ENCODE measurements at regions not wholly inside any gene's neighbourhood (a gene's known extent, or its start where the extent isn't known, plus 50 kb on each side); places are given as distances from the start of the nearest gene placed in this dataset.

DNA sequence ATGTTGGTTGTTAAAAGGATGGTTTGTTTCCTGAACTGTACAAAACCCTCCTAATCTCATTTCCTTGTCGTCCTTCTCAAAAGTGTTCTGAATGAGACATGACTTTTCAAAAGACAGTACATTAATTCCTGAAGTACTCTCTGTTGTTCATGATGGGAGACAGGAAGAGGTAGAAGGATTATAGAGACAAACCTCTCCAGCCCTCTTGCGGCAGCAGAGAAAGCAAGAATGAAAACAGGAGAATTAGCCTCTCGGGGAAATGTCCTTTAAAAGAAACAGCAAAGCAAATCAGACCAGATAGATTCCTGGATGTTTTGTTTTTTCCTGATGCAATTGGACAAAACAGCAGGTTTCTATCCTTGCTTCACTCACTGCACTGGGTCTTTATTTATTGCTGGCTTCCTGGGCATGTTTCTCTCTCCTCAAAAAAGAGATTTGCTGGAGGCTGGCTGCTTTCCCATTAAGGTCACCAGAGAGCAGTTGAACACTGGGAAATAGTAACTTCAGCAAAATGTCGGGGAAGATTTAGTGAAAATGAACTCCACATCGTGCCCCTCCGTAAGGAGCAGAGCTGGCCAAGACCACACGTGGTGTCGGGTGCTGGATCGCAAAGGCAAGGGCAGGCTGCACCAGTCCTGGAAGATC, 145.8 kb upstream of the SYT6 start:
- TF ChIP-seq, protein P1, sequence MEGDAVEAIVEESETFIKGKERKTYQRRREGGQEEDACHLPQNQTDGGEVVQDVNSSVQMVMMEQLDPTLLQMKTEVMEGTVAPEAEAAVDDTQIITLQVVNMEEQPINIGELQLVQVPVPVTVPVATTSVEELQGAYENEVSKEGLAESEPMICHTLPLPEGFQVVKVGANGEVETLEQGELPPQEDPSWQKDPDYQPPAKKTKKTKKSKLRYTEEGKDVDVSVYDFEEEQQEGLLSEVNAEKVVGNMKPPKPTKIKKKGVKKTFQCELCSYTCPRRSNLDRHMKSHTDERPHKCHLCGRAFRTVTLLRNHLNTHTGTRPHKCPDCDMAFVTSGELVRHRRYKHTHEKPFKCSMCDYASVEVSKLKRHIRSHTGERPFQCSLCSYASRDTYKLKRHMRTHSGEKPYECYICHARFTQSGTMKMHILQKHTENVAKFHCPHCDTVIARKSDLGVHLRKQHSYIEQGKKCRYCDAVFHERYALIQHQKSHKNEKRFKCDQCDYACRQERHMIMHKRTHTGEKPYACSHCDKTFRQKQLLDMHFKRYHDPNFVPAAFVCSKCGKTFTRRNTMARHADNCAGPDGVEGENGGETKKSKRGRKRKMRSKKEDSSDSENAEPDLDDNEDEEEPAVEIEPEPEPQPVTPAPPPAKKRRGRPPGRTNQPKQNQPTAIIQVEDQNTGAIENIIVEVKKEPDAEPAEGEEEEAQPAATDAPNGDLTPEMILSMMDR (IDR thresholded peaks at IDR 0.05; ENCODE audit: low read depth, low read length, missing control alignments), result no peak
- DNase-seq (ENCODE audit: extremely low read depth, low read depth), result no peak
- H3K4me3 ChIP-seq (replicated peaks; ENCODE audit: low read depth, low read length), result no peak overlapping the region

DNA sequence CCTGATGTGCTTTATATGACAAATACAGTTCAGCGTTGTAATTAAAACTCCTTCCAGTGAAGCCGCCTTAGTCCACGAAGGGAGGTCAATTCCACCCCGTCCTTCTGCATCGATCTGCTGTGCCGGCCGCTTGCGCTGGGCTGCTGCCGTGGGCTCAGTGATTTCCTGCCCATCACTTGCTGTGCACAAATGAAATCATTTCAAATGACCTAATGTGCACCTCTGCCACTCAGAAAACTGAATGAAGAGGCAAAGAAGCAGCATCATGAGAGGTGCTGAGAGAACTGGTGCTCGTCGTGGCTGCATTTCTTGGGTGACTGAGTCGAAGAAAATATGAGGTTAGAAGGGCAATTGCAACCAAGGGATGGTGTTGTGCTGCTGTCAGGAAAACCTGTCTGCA, 144.3 kb upstream of the SYT6 start:
- TF ChIP-seq, protein P1 (IDR thresholded peaks at IDR 0.05; ENCODE audit: low read depth, low read length, missing control alignments), result no peak
- H3K4me3 ChIP-seq (replicated peaks; ENCODE audit: low read depth, low read length), result no peak overlapping the region
- DNase-seq (ENCODE audit: extremely low read depth, low read depth), result no peak

DNA sequence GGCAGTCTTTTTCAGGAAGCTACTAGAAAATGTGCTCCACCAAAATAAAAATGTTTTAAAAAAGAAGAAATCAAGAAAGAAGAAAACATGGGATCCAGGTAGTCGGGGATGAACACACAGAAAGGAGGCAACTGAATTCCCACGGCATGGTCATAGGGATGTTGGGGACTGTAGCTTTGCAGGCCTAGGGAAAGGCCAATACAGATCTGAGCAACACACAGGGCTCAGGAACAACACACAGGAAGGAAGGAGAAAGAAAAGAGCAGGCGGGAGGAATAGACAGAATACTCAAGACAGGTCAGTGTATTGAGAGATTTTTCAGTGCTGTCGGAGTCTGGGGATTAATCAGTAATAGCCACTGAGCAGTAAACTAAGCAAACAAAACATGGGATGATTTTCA, 142.7 kb upstream of the SYT6 start:
- TF ChIP-seq, protein P1 (IDR thresholded peaks at IDR 0.05; ENCODE audit: low read depth, low read length, missing control alignments), result no peak
- DNase-seq (ENCODE audit: extremely low read depth, low read depth), result no peak
- H3K4me3 ChIP-seq (replicated peaks; ENCODE audit: low read depth, low read length), result no peak overlapping the region

DNA sequence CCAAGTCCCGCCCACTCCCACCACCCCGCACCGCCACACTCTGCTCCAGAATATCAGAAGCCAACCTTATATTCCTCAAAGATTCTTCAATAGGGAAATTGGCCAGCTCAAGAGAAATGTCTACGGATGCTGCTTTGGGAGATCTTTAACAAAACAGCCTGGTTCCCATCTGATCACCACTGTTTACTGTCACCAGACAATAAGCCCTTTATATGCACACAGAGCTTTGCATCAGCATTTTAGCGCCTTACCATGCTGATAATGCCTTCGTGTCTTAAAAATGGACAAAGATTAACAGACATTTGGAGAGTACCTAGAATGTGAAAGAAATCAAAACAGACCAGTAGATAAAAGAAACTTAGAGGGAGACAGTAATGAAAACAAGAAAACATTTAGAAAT, 141.7 kb upstream of the SYT6 start:
- H3K4me3 ChIP-seq (replicated peaks; ENCODE audit: low read depth, low read length), result no peak overlapping the region
- no peak for DNase-seq (ENCODE audit: extremely low read depth, low read depth)
- TF ChIP-seq, protein P1 (IDR thresholded peaks at IDR 0.05; ENCODE audit: low read depth, low read length, missing control alignments), result no peak

DNA sequence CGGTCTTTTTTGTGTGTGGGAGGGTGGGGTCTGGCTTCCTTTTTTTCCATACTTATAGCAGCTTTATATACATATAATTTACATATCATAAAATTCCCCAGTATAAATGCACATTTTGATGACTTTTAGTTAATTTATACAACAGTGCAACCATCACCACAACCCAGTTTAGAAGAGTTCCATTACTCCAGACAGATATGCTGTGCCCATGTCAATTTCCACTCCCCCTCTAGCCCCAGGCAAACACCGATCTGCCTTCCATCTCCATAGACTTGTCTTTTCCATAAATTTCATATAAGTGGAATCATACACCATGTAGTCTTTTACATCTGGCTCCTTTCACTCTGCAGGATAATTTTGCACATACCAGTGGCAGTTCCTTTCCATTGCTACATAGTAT, 139.2 kb upstream of the SYT6 start:
- no peak for DNase-seq (ENCODE audit: extremely low read depth, low read depth)
- TF ChIP-seq, protein P1 (IDR thresholded peaks at IDR 0.05; ENCODE audit: low read depth, low read length, missing control alignments), result no peak
- no peak overlapping the region for H3K4me3 ChIP-seq (replicated peaks; ENCODE audit: low read depth, low read length)

DNA sequence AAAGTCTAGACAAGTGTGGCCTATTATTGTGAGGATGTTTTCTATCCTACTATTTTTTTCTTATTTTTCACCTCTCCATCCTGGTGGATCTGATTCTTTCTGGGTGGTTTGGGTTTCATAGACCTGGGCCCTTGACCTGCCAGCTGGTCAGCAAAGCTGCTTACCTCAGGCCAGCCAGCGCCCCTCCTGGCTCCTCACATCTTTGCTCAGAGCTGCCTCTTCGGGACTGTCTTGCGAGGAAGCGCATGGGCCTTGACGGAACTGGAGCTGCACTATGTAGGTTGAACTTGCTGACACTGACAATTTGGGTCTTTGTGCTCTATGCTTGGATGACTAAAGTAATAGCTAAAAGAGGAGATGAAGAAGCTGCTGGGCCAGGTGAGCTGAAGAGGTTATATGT, 138.5 kb upstream of the SYT6 start:
- TF ChIP-seq, protein P1 (IDR thresholded peaks at IDR 0.05; ENCODE audit: low read depth, low read length, missing control alignments), result no peak
- H3K4me3 ChIP-seq (replicated peaks; ENCODE audit: low read depth, low read length), result no peak overlapping the region
- no peak for DNase-seq (ENCODE audit: extremely low read depth, low read depth)

DNA sequence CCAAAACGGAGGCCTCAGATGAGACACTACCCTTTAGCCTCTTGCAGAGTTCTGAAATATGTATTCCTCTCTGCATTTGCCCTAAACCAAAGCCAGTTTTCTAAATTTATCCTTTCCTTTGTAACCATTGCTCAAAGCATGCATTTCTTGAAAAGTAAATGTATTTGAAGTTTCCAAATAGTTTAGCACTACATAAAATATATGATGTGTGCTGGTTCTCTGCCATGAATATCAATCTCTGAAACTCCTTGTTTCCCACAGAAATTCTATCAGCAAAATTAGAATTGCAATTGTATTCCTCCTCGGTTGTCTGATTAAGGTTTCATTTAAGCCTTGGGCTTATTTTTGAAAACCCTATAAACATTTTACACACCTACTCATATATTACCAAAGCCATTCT, 137.1 kb upstream of the SYT6 start:
- no peak for DNase-seq (ENCODE audit: extremely low read depth, low read depth)
- H3K4me3 ChIP-seq (replicated peaks; ENCODE audit: low read depth, low read length), result no peak overlapping the region
- TF ChIP-seq, protein P1 (IDR thresholded peaks at IDR 0.05; ENCODE audit: low read depth, low read length, missing control alignments), result no peak
